Upper lobe of left lung (tissue), 4 donors: ENCODE measurements at regions not wholly inside any gene's neighbourhood (a gene's known extent, or its start where the extent isn't known, plus 50 kb on each side); places are given as distances from the start of the nearest gene placed in this dataset.

Experiments used
- CTCF ChIP-seq, 6 experiments: fragments of 450-650 bp in 4 of 6; fragments of 200-600 bp in 2 of 6; sonication (generic) in 2 of 6; IDR thresholded peaks; one replicate each; pipeline ENCODE4 v1.5.1; 2016 to 2019; ENCODE audit warnings: antibody characterized with exemption in 6 of 6
- POLR2A ChIP-seq, 4 donors: fragments of 450-650 bp; IDR thresholded peaks; one replicate each; pipeline ENCODE4 v1.5.1; 2016 to 2017; ENCODE audit warnings: antibody characterized with exemption in 4 of 4, mild to moderate bottlenecking in 2 of 4

- TF ChIP-seq CTCF (IDR thresholded peaks at IDR 0.05) (no peak), POLR2A (IDR thresholded peaks at IDR 0.05) (no peak)
Observed at GRCh38 chr2:3899536-3900155, 196.3 kb downstream of the DCDC2C start.
